ENCODE measurements at regions not wholly inside any gene's neighbourhood (a gene's known extent, or its start where the extent isn't known, plus 50 kb on each side); places are given as distances from the start of the nearest gene placed in this dataset.

DNA sequence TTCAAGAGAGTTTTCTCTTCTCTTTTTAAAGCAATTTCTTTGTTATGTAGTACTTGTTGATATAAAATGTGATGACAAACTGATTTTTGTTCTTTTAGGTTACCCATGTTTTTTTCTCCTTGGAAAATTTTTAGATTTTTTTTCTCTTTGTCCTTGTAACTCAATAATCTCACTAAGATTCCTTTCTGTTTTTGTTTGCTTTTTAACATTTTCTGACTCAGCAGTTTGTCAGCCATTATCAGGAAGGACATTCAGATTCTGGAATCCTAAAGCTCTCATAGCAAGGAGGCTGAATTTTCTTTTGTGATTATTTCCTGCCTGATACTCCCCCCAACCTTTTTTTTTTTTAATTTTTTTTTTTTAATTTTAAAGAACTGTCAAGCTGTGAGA lies 75.2 kb upstream of the CITED2 start (continued):
- TF ChIP-seq, protein P1, sequence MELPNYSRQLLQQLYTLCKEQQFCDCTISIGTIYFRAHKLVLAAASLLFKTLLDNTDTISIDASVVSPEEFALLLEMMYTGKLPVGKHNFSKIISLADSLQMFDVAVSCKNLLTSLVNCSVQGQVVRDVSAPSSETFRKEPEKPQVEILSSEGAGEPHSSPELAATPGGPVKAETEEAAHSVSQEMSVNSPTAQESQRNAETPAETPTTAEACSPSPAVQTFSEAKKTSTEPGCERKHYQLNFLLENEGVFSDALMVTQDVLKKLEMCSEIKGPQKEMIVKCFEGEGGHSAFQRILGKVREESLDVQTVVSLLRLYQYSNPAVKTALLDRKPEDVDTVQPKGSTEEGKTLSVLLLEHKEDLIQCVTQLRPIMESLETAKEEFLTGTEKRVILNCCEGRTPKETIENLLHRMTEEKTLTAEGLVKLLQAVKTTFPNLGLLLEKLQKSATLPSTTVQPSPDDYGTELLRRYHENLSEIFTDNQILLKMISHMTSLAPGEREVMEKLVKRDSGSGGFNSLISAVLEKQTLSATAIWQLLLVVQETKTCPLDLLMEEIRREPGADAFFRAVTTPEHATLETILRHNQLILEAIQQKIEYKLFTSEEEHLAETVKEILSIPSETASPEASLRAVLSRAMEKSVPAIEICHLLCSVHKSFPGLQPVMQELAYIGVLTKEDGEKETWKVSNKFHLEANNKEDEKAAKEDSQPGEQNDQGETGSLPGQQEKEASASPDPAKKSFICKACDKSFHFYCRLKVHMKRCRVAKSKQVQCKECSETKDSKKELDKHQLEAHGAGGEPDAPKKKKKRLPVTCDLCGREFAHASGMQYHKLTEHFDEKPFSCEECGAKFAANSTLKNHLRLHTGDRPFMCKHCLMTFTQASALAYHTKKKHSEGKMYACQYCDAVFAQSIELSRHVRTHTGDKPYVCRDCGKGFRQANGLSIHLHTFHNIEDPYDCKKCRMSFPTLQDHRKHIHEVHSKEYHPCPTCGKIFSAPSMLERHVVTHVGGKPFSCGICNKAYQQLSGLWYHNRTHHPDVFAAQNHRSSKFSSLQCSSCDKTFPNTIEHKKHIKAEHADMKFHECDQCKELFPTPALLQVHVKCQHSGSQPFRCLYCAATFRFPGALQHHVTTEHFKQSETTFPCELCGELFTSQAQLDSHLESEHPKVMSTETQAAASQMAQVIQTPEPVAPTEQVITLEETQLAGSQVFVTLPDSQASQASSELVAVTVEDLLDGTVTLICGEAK (IDR thresholded peaks at IDR 0.05): no peak
- TF ChIP-seq, protein P1 (CRISPR knock-in tag; IDR thresholded peaks at IDR 0.05): no peak
- no peak for TF ChIP-seq LCOR (CRISPR knock-in tag; IDR thresholded peaks at IDR 0.05)
- TF ChIP-seq NEUROD1 (IDR thresholded peaks at IDR 0.05; ENCODE audit: borderline replicate concordance, low read depth, low read length, partially characterized antibody): no peak
- no peak for TF ChIP-seq ATF4 (CRISPR knock-in tag; IDR thresholded peaks at IDR 0.05)
- TF ChIP-seq NELFE (IDR thresholded peaks at IDR 0.05; ENCODE audit: insufficient read depth, insufficient read length): no peak
- no peak for TF ChIP-seq DMBX1 (CRISPR knock-in tag; IDR thresholded peaks at IDR 0.05; ENCODE audit: borderline replicate concordance)
- no peak for TF ChIP-seq RBM14 (IDR thresholded peaks at IDR 0.05; ENCODE audit: borderline replicate concordance, insufficient read depth, low read depth, low read length)
- peak; percentile 58; the same call in 1 of the 2 replicates for TF ChIP-seq POLR2H (tag; IDR thresholded peaks at IDR 0.05; ENCODE audit: low read depth)
- TF ChIP-seq EP400 (IDR thresholded peaks at IDR 0.05): peak; percentile 43; the same call in 1 of the 2 replicates
- no peak for TF ChIP-seq SRSF9 (IDR thresholded peaks at IDR 0.05; ENCODE audit: borderline replicate concordance, low read depth, low read length)
- TF ChIP-seq FOSL1 (tag; conservative IDR thresholded peaks at IDR 0.05): 0 out of 2 replicates have a peak, but pooled peaks have one; percentile 48
- TF ChIP-seq ASH1L (IDR thresholded peaks at IDR 0.05; ENCODE audit: borderline replicate concordance, low read depth, partially characterized antibody): no peak
- TF ChIP-seq PRMT5 (CRISPR knock-in tag; IDR thresholded peaks at IDR 0.05): no peak
- TF ChIP-seq, protein P2, sequence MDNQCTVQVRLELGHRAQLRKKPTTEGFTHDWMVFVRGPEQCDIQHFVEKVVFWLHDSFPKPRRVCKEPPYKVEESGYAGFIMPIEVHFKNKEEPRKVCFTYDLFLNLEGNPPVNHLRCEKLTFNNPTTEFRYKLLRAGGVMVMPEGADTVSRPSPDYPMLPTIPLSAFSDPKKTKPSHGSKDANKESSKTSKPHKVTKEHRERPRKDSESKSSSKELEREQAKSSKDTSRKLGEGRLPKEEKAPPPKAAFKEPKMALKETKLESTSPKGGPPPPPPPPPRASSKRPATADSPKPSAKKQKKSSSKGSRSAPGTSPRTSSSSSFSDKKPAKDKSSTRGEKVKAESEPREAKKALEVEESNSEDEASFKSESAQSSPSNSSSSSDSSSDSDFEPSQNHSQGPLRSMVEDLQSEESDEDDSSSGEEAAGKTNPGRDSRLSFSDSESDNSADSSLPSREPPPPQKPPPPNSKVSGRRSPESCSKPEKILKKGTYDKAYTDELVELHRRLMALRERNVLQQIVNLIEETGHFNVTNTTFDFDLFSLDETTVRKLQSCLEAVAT (IDR thresholded peaks at IDR 0.05): peak in 1 of 2 experiments; percentile 63; a peak in 2 of 4 replicates
- no peak for TF ChIP-seq ZNF3 (CRISPR knock-in tag; IDR thresholded peaks at IDR 0.05)
- TF ChIP-seq ETS2 (tag; IDR thresholded peaks at IDR 0.05; ENCODE audit: borderline replicate concordance, poor library complexity, severe bottlenecking): no peak
- peak; percentile 90 for TF ChIP-seq ARID1B (IDR thresholded peaks at IDR 0.05)

Data from K562 (cell line).